NCI-H2029 (cell line): ENCODE measurements at regions not wholly inside any gene's neighbourhood (a gene's known extent, or its start where the extent isn't known, plus 50 kb on each side); places are given as distances from the start of the nearest gene placed in this dataset.

ENCODE experiments used
- DNase-seq: peaks from one replicate; lab custom pipeline; 2025; lab: John Stamatoyannopoulos, UW

GRCh38 chr5:104223885-104224773 is 661.5 kb upstream of the NUDT12 start:
- no peak for DNase-seq

- DNase-seq: no peak
Observed at GRCh38 chr5:104218200-104218599, 655.6 kb upstream of the NUDT12 start.

- DNase-seq: no peak
Observed at GRCh38 chr5:104213216-104213615, 650.6 kb upstream of the NUDT12 start.

- no peak for DNase-seq
Observed at GRCh38 chr5:104199771-104200170, 637.2 kb upstream of the NUDT12 start.

GRCh38 chr5:104198156-104198555 is 635.6 kb upstream of the NUDT12 start:
- no peak for DNase-seq

GRCh38 chr5:104189909-104190308 is 627.3 kb upstream of the NUDT12 start:
- no peak for DNase-seq

- DNase-seq: no peak
Observed at GRCh38 chr5:104189031-104189430, 626.4 kb upstream of the NUDT12 start.

- DNase-seq: no peak
Observed at GRCh38 chr5:104187656-104188055, 625.1 kb upstream of the NUDT12 start.

GRCh38 chr5:104186510-104186909 is 623.9 kb upstream of the NUDT12 start:
- DNase-seq: no peak

GRCh38 chr5:104186100-104186499 is 623.5 kb upstream of the NUDT12 start:
- peak; percentile 58 for DNase-seq

GRCh38 chr5:104184264-104184663 is 621.7 kb upstream of the NUDT12 start:
- DNase-seq: no peak

- DNase-seq: peak; percentile 68
Observed at GRCh38 chr5:104178829-104179456, 616.4 kb upstream of the NUDT12 start.

- DNase-seq: no peak
Observed at GRCh38 chr5:104178066-104178465, 615.5 kb upstream of the NUDT12 start.

- no peak for DNase-seq
Observed at GRCh38 chr5:104177651-104178050, 615.1 kb upstream of the NUDT12 start.

GRCh38 chr5:104172976-104173375 is 610.4 kb upstream of the NUDT12 start:
- DNase-seq: no peak

- no peak for DNase-seq
Observed at GRCh38 chr5:104171958-104172690, 609.5 kb upstream of the NUDT12 start.

GRCh38 chr5:104170926-104171325 is 608.3 kb upstream of the NUDT12 start:
- DNase-seq: no peak

- DNase-seq: no peak
Observed at GRCh38 chr5:104146652-104147051, 584.1 kb upstream of the NUDT12 start.

GRCh38 chr5:104139840-104140239 is 577.3 kb upstream of the NUDT12 start:
- DNase-seq: no peak

GRCh38 chr5:104130320-104130719 is 567.7 kb upstream of the NUDT12 start:
- DNase-seq: no peak

- no peak for DNase-seq
Observed at GRCh38 chr5:104128348-104128747, 565.8 kb upstream of the NUDT12 start.

- no peak for DNase-seq
Observed at GRCh38 chr5:104126980-104127379, 564.4 kb upstream of the NUDT12 start.

GRCh38 chr5:104119529-104119928 is 556.9 kb upstream of the NUDT12 start:
- DNase-seq: no peak
